ENCODE measurements at regions not wholly inside any gene's neighbourhood (a gene's known extent, or its start where the extent isn't known, plus 50 kb on each side); places are given as distances from the start of the nearest gene placed in this dataset.

DNA sequence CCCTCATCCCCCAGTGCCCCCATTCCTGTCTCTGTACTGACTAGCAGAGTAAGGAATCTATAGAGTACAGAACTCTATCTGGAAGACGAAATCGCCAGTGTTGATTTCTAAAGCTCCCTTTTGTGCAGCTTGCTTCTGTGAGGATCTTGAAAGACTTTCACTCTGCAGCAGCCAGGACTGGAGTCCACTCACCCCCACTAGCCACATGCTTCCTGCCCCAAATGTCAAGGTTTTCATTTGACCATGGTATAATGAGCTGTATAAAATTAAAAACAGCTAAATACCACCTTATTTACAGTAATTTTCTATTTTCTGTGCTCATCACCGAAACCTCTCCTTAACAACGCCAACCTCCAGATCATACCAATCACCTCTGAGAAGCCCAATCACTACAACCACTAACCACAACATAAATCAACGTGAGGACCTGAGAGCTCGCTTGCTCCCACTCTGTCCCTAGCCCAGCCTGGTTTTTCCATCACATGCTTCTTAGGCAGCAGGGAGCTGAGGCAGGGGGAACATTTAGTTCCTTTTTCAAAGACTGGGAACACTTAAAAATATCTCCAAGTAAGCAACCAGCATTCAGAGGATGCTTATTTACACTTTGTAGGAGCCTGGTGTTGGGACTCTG lies 56.1 kb upstream of the IRF2BP2 start:
- TF ChIP-seq, protein P1, sequence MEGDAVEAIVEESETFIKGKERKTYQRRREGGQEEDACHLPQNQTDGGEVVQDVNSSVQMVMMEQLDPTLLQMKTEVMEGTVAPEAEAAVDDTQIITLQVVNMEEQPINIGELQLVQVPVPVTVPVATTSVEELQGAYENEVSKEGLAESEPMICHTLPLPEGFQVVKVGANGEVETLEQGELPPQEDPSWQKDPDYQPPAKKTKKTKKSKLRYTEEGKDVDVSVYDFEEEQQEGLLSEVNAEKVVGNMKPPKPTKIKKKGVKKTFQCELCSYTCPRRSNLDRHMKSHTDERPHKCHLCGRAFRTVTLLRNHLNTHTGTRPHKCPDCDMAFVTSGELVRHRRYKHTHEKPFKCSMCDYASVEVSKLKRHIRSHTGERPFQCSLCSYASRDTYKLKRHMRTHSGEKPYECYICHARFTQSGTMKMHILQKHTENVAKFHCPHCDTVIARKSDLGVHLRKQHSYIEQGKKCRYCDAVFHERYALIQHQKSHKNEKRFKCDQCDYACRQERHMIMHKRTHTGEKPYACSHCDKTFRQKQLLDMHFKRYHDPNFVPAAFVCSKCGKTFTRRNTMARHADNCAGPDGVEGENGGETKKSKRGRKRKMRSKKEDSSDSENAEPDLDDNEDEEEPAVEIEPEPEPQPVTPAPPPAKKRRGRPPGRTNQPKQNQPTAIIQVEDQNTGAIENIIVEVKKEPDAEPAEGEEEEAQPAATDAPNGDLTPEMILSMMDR (IDR thresholded peaks at IDR 0.05) = no peak
- no peak for TF ChIP-seq EZH2 (IDR thresholded peaks at IDR 0.05)

All from neural progenitor cell (in vitro differentiated cells).